Tibial artery (tissue), 4 donors: ENCODE measurements at regions not wholly inside any gene's neighbourhood (a gene's known extent, or its start where the extent isn't known, plus 50 kb on each side); places are given as distances from the start of the nearest gene placed in this dataset.

Experiments used
- DNase-seq, 2 donors: peaks; one replicate each; pipeline ENCODE4 v3.0.0-alpha.2; 2019
- H3K27ac ChIP-seq, 2 donors: fragments of 200-600 bp; sonication (generic) in 1 of 2; 1 replicate in 1 of 2; 2 replicates in 1 of 2; pipeline ENCODE4 v1.5.1; 2018 to 2019; ENCODE audit warnings: mild to moderate bottlenecking in 1 of 2
- H3K27me3 ChIP-seq, 2 donors: fragments of 200-600 bp; sonication (generic) in 1 of 2; one replicate each; pipeline versions ENCODE4 v1.5.1 to v1.6.0; 2016 to 2019
- H3K36me3 ChIP-seq, 3 donors: fragments of 200-600 bp; sonication (generic) in 2 of 3; one replicate each; pipeline ENCODE4 v1.5.1; 2016 to 2019; ENCODE audit warnings: mild to moderate bottlenecking in 2 of 3
- H3K4me1 ChIP-seq, 4 donors: fragments of 200-600 bp; sonication (generic) in 2 of 4; 1 replicate in 3 of 4; 2 replicates in 1 of 4; pipeline ENCODE4 v1.5.1; 2016 to 2019
- H3K4me3 ChIP-seq, 2 donors: fragments of 200-600 bp; sonication (generic) in 1 of 2; 1 replicate in 1 of 2; 2 replicates in 1 of 2; pipeline ENCODE4 v1.5.1; 2018 to 2019; ENCODE audit warnings: mild to moderate bottlenecking in 2 of 2
- H3K9me3 ChIP-seq, 3 donors: fragments of 200-600 bp; sonication (generic) in 1 of 3; one replicate each; pipeline ENCODE4 v1.5.1; 2016 to 2019
- CTCF ChIP-seq, 2 experiments: fragments of 200-600 bp in 1 of 2; fragments of 450-650 bp in 1 of 2; IDR thresholded peaks; one replicate each; pipeline ENCODE4 v1.5.1; 2017 to 2019; ENCODE audit warnings: antibody characterized with exemption in 2 of 2, mild to moderate bottlenecking in 1 of 2, moderate library complexity in 1 of 2
- intact Hi-C: fragments of 100-400 bp; cut with DNase I; formaldehyde crosslinking; loops from one replicate; pipeline ENCODE4 v1.15.0; 2023; ENCODE audit warnings: low total_unique reads

GRCh38 chr3:4138786-4139431 is 164.3 kb upstream of the SETMAR start:
- DNase-seq, result no peak
- no peak overlapping the region for H3K4me3 ChIP-seq
- H3K9me3 ChIP-seq, result no peaks in the 10 kb centered on the region
- no peaks in the 10 kb centered on the region for H3K36me3 ChIP-seq
- H3K27me3 ChIP-seq, result no peaks in the 10 kb centered on the region
- intact Hi-C loops, result no loop called here
- H3K4me1 ChIP-seq, result no peaks in the 10 kb centered on the region
- no peak overlapping the region for H3K27ac ChIP-seq
- TF ChIP-seq CTCF (IDR thresholded peaks at IDR 0.05), result no peak

- intact Hi-C loops, result no loop called here
Observed at GRCh38 chr3:4139462-4140140, 163.6 kb upstream of the SETMAR start.

GRCh38 chr3:4140921-4141320 is 162.2 kb upstream of the SETMAR start:
- TF ChIP-seq CTCF (IDR thresholded peaks at IDR 0.05), result no peak
- no peak for DNase-seq
- H3K4me1 ChIP-seq, result no peaks in the 10 kb centered on the region
- no peak overlapping the region for H3K27ac ChIP-seq
- no peak overlapping the region for H3K4me3 ChIP-seq
- no peaks in the 10 kb centered on the region for H3K9me3 ChIP-seq
- H3K36me3 ChIP-seq, result no peaks in the 10 kb centered on the region
- intact Hi-C loops, result no loop called here
- no peaks in the 10 kb centered on the region for H3K27me3 ChIP-seq

More at GRCh38 chr3:4139462-4140140, 163.6 kb upstream of the SETMAR start:
- no peak for DNase-seq
- H3K36me3 ChIP-seq, result no peaks in the 10 kb centered on the region
- H3K27ac ChIP-seq, result no peak overlapping the region
- TF ChIP-seq CTCF (IDR thresholded peaks at IDR 0.05), result no peak
- H3K27me3 ChIP-seq, result no peaks in the 10 kb centered on the region
- H3K4me3 ChIP-seq, result no peak overlapping the region
- no peaks in the 10 kb centered on the region for H3K4me1 ChIP-seq
- no peaks in the 10 kb centered on the region for H3K9me3 ChIP-seq

- Histone ChIP-seq H3K36me3 (no peaks in the 10 kb centered on the region), H3K4me1 (no peaks in the 10 kb centered on the region), H3K9me3 (no peaks in the 10 kb centered on the region), H3K27ac (no peak overlapping the region), H3K27me3 (no peaks in the 10 kb centered on the region), H3K4me3 (no peak overlapping the region)
- no peak for DNase-seq
- intact Hi-C loops, result no loop called here
- no peak for TF ChIP-seq CTCF (IDR thresholded peaks at IDR 0.05)
Observed at GRCh38 chr3:4147556-4148118, 155.5 kb upstream of the SETMAR start.

GRCh38 chr3:4149296-4149695 is 153.9 kb upstream of the SETMAR start:
- Histone ChIP-seq H3K27me3 (no peaks in the 10 kb centered on the region), H3K27ac (no peak overlapping the region), H3K9me3 (no peaks in the 10 kb centered on the region), H3K4me1 (no peaks in the 10 kb centered on the region), H3K4me3 (no peak overlapping the region), H3K36me3 (no peaks in the 10 kb centered on the region)
- intact Hi-C loops, result no loop called here
- TF ChIP-seq CTCF (IDR thresholded peaks at IDR 0.05), result no peak
- DNase-seq, result no peak
